Natural killer cell (primary cell): ENCODE measurements at regions not wholly inside any gene's neighbourhood (a gene's known extent, or its start where the extent isn't known, plus 50 kb on each side); places are given as distances from the start of the nearest gene placed in this dataset.

Experiments used
- ATAC-seq, 3 donors: fragments of 150-1000 bp in 2 of 3; fragments of 200-7000 bp in 1 of 3; cut with Tn5 transposase; 1 replicate in 1 of 3; 2 replicates in 2 of 3; pipeline ENCODE4 v1.10.0; 2021; ENCODE audit warnings: mild to moderate bottlenecking in 2 of 3, moderate library complexity in 2 of 3
- DNase-seq, 2 donors: peaks; one replicate each; pipeline versions ENCODE4 v3.0.0 to v3.0.0-alpha.2; 2013 to 2021; ENCODE audit warnings: mixed read lengths in 1 of 2
- H3K27ac ChIP-seq: one replicate; pipeline ENCODE4 v1.5.1; 2013; ENCODE audit warnings: mild to moderate bottlenecking, low read length
- H3K27me3 ChIP-seq: one replicate; pipeline ENCODE4 v1.6.1; 2013; ENCODE audit warnings: low read length; ENCODE audit not compliant: control insufficient read depth, insufficient read depth
- H3K36me3 ChIP-seq: one replicate; pipeline ENCODE4 v1.6.1; 2013; ENCODE audit warnings: low read length; ENCODE audit not compliant: control insufficient read depth, insufficient read depth
- H3K4me1 ChIP-seq: one replicate; pipeline ENCODE4 v1.6.1; 2013; ENCODE audit warnings: low read length; ENCODE audit not compliant: control insufficient read depth, insufficient read depth
- H3K4me3 ChIP-seq: one replicate; pipeline ENCODE4 v1.5.1; 2013; ENCODE audit warnings: low read length
- H3K9me3 ChIP-seq: one replicate; pipeline ENCODE4 v1.6.1; 2013; ENCODE audit warnings: low read length; ENCODE audit not compliant: control insufficient read depth, insufficient read depth
- H3K27ac Mint-ChIP-seq, 2 donors: one replicate each; pipeline ENCODE4 v1.8.0; 2022; ENCODE audit warnings: mild to moderate bottlenecking in 2 of 2, mixed read lengths in 2 of 2, moderate library complexity in 1 of 2
- H3K27me3 Mint-ChIP-seq, 2 donors: one replicate each; pipeline ENCODE4 v1.8.0; 2022; ENCODE audit warnings: low read depth in 2 of 2, mixed read lengths in 2 of 2
- H3K36me3 Mint-ChIP-seq: one replicate; pipeline ENCODE4 v1.8.0; 2022; ENCODE audit warnings: mixed read lengths
- H3K4me1 Mint-ChIP-seq, 2 donors: one replicate each; pipeline ENCODE4 v1.8.0; 2022; ENCODE audit warnings: mixed read lengths in 2 of 2
- H3K4me3 Mint-ChIP-seq: one replicate; pipeline ENCODE4 v1.8.0; 2022; ENCODE audit warnings: mild to moderate bottlenecking, moderate library complexity, mixed read lengths
- H3K9me3 Mint-ChIP-seq, 2 donors: one replicate each; pipeline ENCODE4 v1.8.0; 2022; ENCODE audit warnings: mixed read lengths in 2 of 2
- CTCF ChIP-seq: fragments of 200-600 bp; IDR thresholded peaks from one replicate; pipeline ENCODE4 v1.8.0; 2022; ENCODE audit warnings: antibody characterized with exemption
- WGBS: methylation state at CpG from one replicate; pipeline ENCODE4 v1.1.7; 2013; ENCODE audit warnings: missing lambda C conversion rate; ENCODE audit not compliant: insufficient coverage; 5-methylcytosine and 5-hydroxymethylcytosine counted together
- intact Hi-C: fragments of 100-400 bp; cut with micrococcal nuclease; formaldehyde crosslinking; loops from one replicate; pipeline ENCODE4 v1.14.2; 2022

DNA sequence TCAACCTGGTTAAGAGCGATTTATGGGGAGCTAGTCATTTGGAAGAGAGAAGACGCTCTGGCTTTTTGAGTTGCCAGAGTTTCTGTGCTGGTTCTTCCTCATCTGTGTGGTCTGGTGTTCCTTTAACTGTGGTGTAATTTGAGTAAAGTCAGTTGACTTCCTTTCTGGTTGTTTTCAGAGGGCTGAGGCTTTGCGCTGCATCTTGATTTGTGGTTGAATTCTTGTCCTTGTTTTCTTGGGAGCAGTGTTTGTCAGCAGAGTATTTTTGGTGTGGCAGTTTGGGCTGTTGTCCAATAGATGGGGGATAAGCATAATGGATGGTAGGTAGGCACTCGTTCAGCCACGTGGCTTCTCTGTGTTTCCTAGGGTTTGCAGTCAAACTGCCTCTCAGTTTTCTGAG, 2143.2 kb upstream of the TENM3 start:
- no peak overlapping the region for H3K27ac Mint-ChIP-seq
- no peak for ATAC-seq
- no peaks in the 10 kb centered on the region for H3K36me3 ChIP-seq
- intact Hi-C loops: no loop called here
- TF ChIP-seq CTCF: no peak
- H3K36me3 Mint-ChIP-seq: peaks cover 11% of the 10 kb centered on the region
- H3K27ac ChIP-seq: no peak overlapping the region
- no peaks in the 10 kb centered on the region for H3K4me1 Mint-ChIP-seq
- no peaks in the 10 kb centered on the region for H3K27me3 Mint-ChIP-seq
- H3K4me1 ChIP-seq: peaks cover 5% of the 10 kb centered on the region
- H3K4me3 Mint-ChIP-seq: no peak overlapping the region
- peaks cover 6 to 14% of the 10 kb centered on the region in 2 donors for H3K9me3 Mint-ChIP-seq
- WGBS: 11% methylated on average over 5 of the region's 5 CpGs
- H3K27me3 ChIP-seq: no peaks in the 10 kb centered on the region
- no peak for DNase-seq
- H3K4me3 ChIP-seq: no peak overlapping the region
- peaks cover 4% of the 10 kb centered on the region for H3K9me3 ChIP-seq

- DNase-seq (no peak), ATAC-seq (no peak)
- no peak for TF ChIP-seq CTCF
- 93% methylated on average over 21 of the region's 22 CpGs for WGBS
- H3K27me3 ChIP-seq: no peaks in the 10 kb centered on the region
- no peaks in the 10 kb centered on the region for H3K36me3 ChIP-seq
- H3K27ac Mint-ChIP-seq: no peak overlapping the region
- peaks cover 5% of the 10 kb centered on the region for H3K4me1 ChIP-seq
- peaks cover 3 to 14% of the 10 kb centered on the region in 2 donors for H3K9me3 Mint-ChIP-seq
- intact Hi-C loops: no loop called here
- no peaks in the 10 kb centered on the region for H3K27me3 Mint-ChIP-seq
- H3K4me1 Mint-ChIP-seq: no peaks in the 10 kb centered on the region
- no peak overlapping the region for H3K4me3 Mint-ChIP-seq
- H3K27ac ChIP-seq: no peak overlapping the region
- H3K4me3 ChIP-seq: no peak overlapping the region
- peaks cover 4% of the 10 kb centered on the region for H3K9me3 ChIP-seq
- H3K36me3 Mint-ChIP-seq: peaks cover 11% of the 10 kb centered on the region
These were observed 2142.5 kb upstream of the TENM3 start for GRCh38 chr4:180100433-180101344.

DNA sequence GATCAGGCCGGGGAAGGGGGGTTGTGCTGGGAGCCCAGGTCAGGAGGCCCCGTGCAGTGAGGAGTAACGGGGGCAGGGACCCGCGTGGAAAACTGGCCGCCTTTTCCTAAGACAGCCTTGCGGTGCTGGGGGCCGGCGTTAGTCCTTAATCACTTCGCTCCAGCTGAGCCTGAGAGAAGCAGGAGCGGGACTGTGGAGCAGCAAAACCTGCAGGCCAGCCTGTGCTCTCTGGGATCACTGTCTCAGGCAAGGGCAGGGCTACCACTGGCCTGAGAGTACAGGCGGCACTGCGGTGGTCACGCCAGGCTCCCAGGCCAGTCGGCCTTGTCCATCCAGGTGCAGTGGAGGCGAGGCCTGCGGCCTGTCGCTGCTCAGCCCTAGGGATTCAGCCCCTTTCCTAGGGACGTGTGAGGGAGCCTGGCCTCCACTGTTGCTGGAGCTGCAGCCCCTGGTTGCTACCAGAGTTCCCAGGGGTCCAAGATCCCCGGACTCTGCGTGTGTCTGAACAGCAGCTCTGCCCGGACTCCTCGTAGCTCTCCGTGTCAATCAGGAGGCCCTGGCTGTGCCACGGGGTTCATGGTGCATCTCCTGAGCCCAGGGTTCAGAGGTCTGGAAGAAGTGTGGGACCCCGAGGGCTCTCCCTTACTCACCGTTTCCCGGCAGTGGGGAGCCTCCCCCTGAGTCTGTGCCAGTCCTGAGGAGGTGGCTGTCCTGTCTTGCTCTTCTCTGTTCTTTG, 2141.7 kb upstream of the TENM3 start:
- Histone ChIP-seq H3K9me3 (peaks cover 4% of the 10 kb centered on the region), H3K36me3 (no peaks in the 10 kb centered on the region), H3K27ac (no peak overlapping the region), H3K27me3 (no peaks in the 10 kb centered on the region), H3K4me1 (peaks cover 5% of the 10 kb centered on the region), H3K4me3 (no peak overlapping the region)
- 83% methylated on average over 28 of the region's 28 CpGs for WGBS
- Mint-ChIP-seq H3K4me1 (no peaks in the 10 kb centered on the region), H3K27ac (no peak overlapping the region), H3K36me3 (peaks cover 11% of the 10 kb centered on the region), H3K27me3 (no peaks in the 10 kb centered on the region), H3K9me3 (peaks cover 8 to 14% of the 10 kb centered on the region in 2 donors), H3K4me3 (no peak overlapping the region)
- no peak for TF ChIP-seq CTCF
- ATAC-seq (no peak), DNase-seq (no peak)
- intact Hi-C loops: no loop called here
